ENCODE measurements at regions not wholly inside any gene's neighbourhood (a gene's known extent, or its start where the extent isn't known, plus 50 kb on each side); places are given as distances from the start of the nearest gene placed in this dataset.

DNA sequence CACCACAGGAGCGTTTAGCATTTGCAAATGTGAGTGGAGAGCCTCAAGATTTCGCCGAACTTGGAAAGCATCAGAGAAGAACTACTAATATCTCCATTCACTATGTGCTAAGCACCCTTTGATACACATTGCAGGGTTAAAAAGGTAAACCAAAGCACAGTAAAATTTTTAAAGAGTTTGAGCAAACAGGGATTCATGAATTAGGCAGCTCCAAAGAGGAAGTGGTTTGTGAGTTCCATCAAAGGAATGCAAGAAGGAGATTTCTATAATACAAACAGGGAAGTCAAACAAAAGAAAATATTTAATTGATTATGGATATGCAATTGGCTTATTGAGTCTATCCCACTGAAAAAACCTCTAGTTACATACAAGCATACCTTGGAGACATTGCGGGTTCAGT is 81.1 kb upstream of the TMEM72 start:
- Mint-ChIP-seq H3K4me1 (ENCODE audit: low read depth) (no peaks in the 10 kb centered on the region), H3K27me3 (ENCODE audit: low read depth) (no peaks in the 10 kb centered on the region)

DNA sequence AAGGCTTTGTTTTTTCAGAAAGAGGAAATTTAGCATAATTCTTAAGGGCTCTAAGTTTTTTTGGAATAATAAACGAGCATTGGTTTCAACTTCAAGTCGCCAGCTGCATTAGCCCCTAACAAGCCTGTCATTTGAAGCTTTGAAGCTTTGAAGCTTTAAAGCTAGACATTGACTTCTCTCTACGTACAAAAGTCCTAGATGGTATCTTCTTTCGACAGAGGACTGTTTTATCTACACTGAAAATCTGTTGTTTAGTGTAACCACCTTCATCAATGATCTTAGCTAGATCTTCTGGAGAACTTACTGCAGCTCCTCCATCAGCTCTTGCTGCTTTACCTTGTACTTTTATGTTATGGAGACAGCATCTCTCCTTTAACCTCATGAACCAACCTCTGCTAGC is 79.6 kb upstream of the TMEM72 start:
- H3K4me1 Mint-ChIP-seq (ENCODE audit: low read depth): no peaks in the 10 kb centered on the region
- no peaks in the 10 kb centered on the region for H3K27me3 Mint-ChIP-seq (ENCODE audit: low read depth)
- no peak overlapping the region for H3K4me3 Mint-ChIP-seq

More for the DNA sequence above, 81.1 kb upstream of the TMEM72 start:
- no peaks in the 10 kb centered on the region for H3K36me3 Mint-ChIP-seq (ENCODE audit: insufficient read depth)
- no peaks in the 10 kb centered on the region for H3K9me3 Mint-ChIP-seq
- no peak overlapping the region for H3K4me3 Mint-ChIP-seq
- ATAC-seq (no peak), DNase-seq (no peak)

GRCh38 chr10:44832595-44833390 is 78.3 kb upstream of the TMEM72 start:
- Mint-ChIP-seq H3K4me1 (ENCODE audit: low read depth) (no peaks in the 10 kb centered on the region), H3K9me3 (no peaks in the 10 kb centered on the region), H3K27me3 (ENCODE audit: low read depth) (no peaks in the 10 kb centered on the region), H3K4me3 (no peak overlapping the region), H3K36me3 (ENCODE audit: insufficient read depth) (no peaks in the 10 kb centered on the region)
- no peak for ATAC-seq
- no peak for DNase-seq

More for the DNA sequence above, 79.6 kb upstream of the TMEM72 start:
- DNase-seq (no peak), ATAC-seq (no peak)
- Mint-ChIP-seq H3K9me3 (no peaks in the 10 kb centered on the region), H3K36me3 (ENCODE audit: insufficient read depth) (no peaks in the 10 kb centered on the region)

- no peak for DNase-seq
- H3K9me3 Mint-ChIP-seq: no peaks in the 10 kb centered on the region
- H3K27me3 Mint-ChIP-seq (ENCODE audit: low read depth): peaks cover 1% of the 10 kb centered on the region
- ATAC-seq: no peak
- no peaks in the 10 kb centered on the region for H3K36me3 Mint-ChIP-seq (ENCODE audit: insufficient read depth)
- no peak overlapping the region for H3K4me3 Mint-ChIP-seq
- no peaks in the 10 kb centered on the region for H3K4me1 Mint-ChIP-seq (ENCODE audit: low read depth)
Observed at GRCh38 chr10:44834131-44834530, 77.0 kb upstream of the TMEM72 start.

- H3K36me3 Mint-ChIP-seq (ENCODE audit: insufficient read depth): no peaks in the 10 kb centered on the region
- H3K27me3 Mint-ChIP-seq (ENCODE audit: low read depth): peaks cover 1% of the 10 kb centered on the region
- ATAC-seq: no peak
- no peaks in the 10 kb centered on the region for H3K4me1 Mint-ChIP-seq (ENCODE audit: low read depth)
- H3K9me3 Mint-ChIP-seq: no peaks in the 10 kb centered on the region
- H3K4me3 Mint-ChIP-seq: no peak overlapping the region
- DNase-seq: no peak
Observed at GRCh38 chr10:44835300-44835699, 75.8 kb upstream of the TMEM72 start.

DNA sequence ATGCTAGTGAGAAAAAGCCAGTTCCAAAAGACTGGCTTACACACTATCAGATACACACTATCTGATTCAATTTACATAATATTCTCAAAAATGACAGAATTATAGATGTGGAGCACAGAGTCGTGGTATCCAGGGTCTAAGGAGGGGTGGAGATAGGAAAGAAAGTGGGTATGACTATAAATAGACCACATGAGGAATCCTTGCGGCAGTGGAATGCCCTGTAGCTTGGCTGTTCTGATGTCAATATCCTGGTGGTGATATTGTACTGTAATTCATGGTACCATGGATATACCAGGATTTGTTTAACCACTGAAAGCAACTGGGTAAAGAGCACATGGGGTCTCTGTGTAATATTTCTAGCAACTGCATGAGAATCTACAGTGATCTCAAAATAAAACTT is 67.7 kb upstream of the TMEM72 start:
- ATAC-seq: no peak

DNA sequence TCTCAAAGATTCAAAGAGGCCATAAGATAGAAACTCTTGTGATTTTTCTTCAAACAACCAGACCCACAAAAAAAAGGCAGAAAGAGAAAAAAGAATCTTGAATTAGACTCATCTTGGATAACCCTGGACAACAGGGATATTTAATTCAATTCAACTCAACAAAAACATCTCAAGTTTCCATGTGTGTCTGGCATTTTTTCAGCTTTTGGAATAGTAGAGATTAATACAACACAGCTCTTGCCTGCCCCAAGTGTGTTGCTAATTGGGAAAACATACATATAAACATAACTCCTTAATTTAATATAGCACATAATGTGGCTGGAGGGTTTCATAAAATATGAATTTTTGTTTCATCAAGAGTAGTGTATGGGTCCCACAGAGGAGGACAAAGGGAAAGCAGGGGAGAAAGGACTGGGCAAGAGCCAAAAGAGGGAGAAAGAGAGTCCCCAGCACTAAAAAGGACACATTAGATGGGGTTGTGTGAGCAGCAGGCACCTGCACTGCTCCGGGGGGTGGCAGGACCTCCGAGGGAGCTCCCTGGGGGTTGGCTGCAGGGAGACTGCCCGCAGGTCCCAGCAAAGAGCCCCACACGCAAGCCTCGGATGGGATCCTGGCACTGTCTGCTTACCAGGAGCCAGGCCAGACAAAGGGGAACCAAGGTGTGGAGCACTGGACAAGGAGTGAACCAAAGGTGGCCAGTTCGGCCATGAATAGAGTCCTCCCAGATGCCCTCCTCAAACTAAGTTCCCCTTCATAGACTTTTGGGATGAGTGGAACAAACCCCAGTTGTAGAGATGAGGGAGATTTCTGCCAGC is 65.6 kb upstream of the TMEM72 start:
- DNase-seq: no peak
- Mint-ChIP-seq H3K4me1 (ENCODE audit: low read depth) (no peaks in the 10 kb centered on the region), H3K4me3 (no peak overlapping the region), H3K27me3 (ENCODE audit: low read depth) (peaks cover 14% of the 10 kb centered on the region), H3K9me3 (no peaks in the 10 kb centered on the region), H3K36me3 (ENCODE audit: insufficient read depth) (no peaks in the 10 kb centered on the region)
- no peak for ATAC-seq

More for the DNA sequence above, 67.7 kb upstream of the TMEM72 start:
- Mint-ChIP-seq H3K4me3 (no peak overlapping the region), H3K9me3 (no peaks in the 10 kb centered on the region), H3K27me3 (ENCODE audit: low read depth) (peaks cover 15% of the 10 kb centered on the region), H3K4me1 (ENCODE audit: low read depth) (no peaks in the 10 kb centered on the region), H3K36me3 (ENCODE audit: insufficient read depth) (no peaks in the 10 kb centered on the region)
- DNase-seq: no peak

DNA sequence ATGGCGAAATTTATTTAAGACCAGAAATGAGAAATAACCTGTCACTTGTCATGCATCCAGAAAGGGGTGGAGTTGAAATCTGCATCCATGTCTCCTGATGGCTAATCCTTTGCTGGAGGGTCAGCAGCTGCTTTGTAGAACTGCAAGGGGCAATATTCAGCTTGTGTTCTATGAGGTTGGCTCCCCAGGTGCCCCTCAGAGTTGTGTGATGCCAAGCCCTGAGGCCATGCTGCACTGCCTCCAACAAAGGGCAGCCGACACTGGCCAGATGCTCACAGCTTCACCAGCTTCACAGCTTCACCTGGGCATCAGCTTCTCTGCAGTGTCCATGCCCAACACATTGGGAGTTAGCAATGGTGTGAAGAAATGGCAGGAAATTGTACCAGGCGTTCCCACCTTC is 64.0 kb upstream of the TMEM72 start:
- Mint-ChIP-seq H3K9me3 (no peaks in the 10 kb centered on the region), H3K27me3 (ENCODE audit: low read depth) (peaks cover 4% of the 10 kb centered on the region), H3K4me3 (no peak overlapping the region), H3K4me1 (ENCODE audit: low read depth) (no peaks in the 10 kb centered on the region), H3K36me3 (ENCODE audit: insufficient read depth) (no peaks in the 10 kb centered on the region)
- ATAC-seq (no peak), DNase-seq (no peak)

GRCh38 chr10:44848211-44848610 is 62.9 kb upstream of the TMEM72 start:
- Mint-ChIP-seq H3K9me3 (no peaks in the 10 kb centered on the region), H3K4me3 (no peak overlapping the region), H3K4me1 (ENCODE audit: low read depth) (no peaks in the 10 kb centered on the region), H3K36me3 (ENCODE audit: insufficient read depth) (no peaks in the 10 kb centered on the region), H3K27me3 (ENCODE audit: low read depth) (peaks cover 4% of the 10 kb centered on the region)
- ATAC-seq (no peak), DNase-seq (no peak)

DNA sequence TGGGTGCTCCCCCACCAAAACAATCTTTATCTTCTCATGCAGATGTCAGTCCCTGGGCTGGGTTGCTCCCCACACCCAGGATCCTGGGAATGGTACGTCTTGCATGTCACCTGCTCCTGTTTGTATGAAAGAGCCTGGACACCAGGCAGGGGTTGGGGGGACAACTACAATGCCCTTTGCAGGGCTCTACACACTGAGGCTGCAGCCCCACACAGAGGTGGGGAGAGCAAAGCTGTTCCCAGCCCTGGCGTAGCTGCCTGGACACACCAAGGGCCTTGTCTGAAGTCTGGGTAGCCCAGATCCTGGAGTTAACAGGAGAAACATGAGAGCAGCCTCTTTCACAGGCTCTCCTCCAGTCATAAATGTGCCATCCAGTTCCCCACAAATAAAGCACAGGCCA is 61.2 kb upstream of the TMEM72 start:
- H3K4me3 Mint-ChIP-seq: no peak overlapping the region
- no peaks in the 10 kb centered on the region for H3K36me3 Mint-ChIP-seq (ENCODE audit: insufficient read depth)
- no peaks in the 10 kb centered on the region for H3K9me3 Mint-ChIP-seq
- no peaks in the 10 kb centered on the region for H3K4me1 Mint-ChIP-seq (ENCODE audit: low read depth)
- H3K27me3 Mint-ChIP-seq (ENCODE audit: low read depth): peaks cover 4% of the 10 kb centered on the region
- ATAC-seq (no peak), DNase-seq (no peak)

GRCh38 chr10:44850356-44850934 is 60.7 kb upstream of the TMEM72 start:
- H3K4me3 Mint-ChIP-seq: no peak overlapping the region
- no peak for DNase-seq
- H3K36me3 Mint-ChIP-seq (ENCODE audit: insufficient read depth): no peaks in the 10 kb centered on the region
- no peak for ATAC-seq
- no peaks in the 10 kb centered on the region for H3K4me1 Mint-ChIP-seq (ENCODE audit: low read depth)
- H3K9me3 Mint-ChIP-seq: no peaks in the 10 kb centered on the region
- H3K27me3 Mint-ChIP-seq (ENCODE audit: low read depth): peaks cover 4% of the 10 kb centered on the region

DNA sequence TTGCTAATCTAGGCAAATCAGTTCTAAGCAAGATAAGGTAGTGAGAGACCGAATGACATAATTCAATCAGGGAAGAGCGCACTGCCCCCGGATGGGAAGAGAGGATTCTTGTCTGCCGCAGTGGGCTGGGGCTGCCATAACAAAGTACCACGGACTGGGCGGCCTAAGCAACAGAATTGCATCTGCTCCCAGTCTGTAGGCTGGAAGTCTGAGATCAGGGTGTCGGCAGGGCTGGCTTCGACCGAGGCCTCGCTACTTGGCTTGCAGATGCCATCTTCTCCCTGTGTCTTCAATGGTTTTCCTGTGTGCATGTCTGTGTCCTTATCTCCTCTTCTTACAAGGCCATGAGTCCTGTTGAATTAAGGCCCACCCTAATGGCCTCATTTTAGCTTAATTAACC is 59.7 kb upstream of the TMEM72 start:
- Mint-ChIP-seq H3K9me3 (no peaks in the 10 kb centered on the region), H3K36me3 (ENCODE audit: insufficient read depth) (no peaks in the 10 kb centered on the region), H3K4me1 (ENCODE audit: low read depth) (no peaks in the 10 kb centered on the region), H3K4me3 (no peak overlapping the region), H3K27me3 (ENCODE audit: low read depth) (no peaks in the 10 kb centered on the region)
- no peak for ATAC-seq
- DNase-seq: no peak

GRCh38 chr10:44851881-44852280 is 59.3 kb upstream of the TMEM72 start:
- ATAC-seq: no peak
- H3K36me3 Mint-ChIP-seq (ENCODE audit: insufficient read depth): no peaks in the 10 kb centered on the region
- H3K4me1 Mint-ChIP-seq (ENCODE audit: low read depth): no peaks in the 10 kb centered on the region
- H3K27me3 Mint-ChIP-seq (ENCODE audit: low read depth): no peaks in the 10 kb centered on the region
- no peak overlapping the region for H3K4me3 Mint-ChIP-seq
- no peak for DNase-seq
- no peaks in the 10 kb centered on the region for H3K9me3 Mint-ChIP-seq

GRCh38 chr10:44853148-44853734 is 57.9 kb upstream of the TMEM72 start:
- Mint-ChIP-seq H3K4me1 (ENCODE audit: low read depth) (no peaks in the 10 kb centered on the region), H3K27me3 (ENCODE audit: low read depth) (no peaks in the 10 kb centered on the region), H3K9me3 (no peaks in the 10 kb centered on the region), H3K4me3 (no peak overlapping the region), H3K36me3 (ENCODE audit: insufficient read depth) (no peaks in the 10 kb centered on the region)
- ATAC-seq (no peak), DNase-seq (no peak)

All from activated T-cell treated with anti-CD3 and anti-CD28 coated beads, Interleukin-2, amount 50 U/mL, for 4 hours (primary cell).